Astrocyte of the cerebellum (primary cell): ENCODE measurements at regions not wholly inside any gene's neighbourhood (a gene's known extent, or its start where the extent isn't known, plus 50 kb on each side); places are given as distances from the start of the nearest gene placed in this dataset.

ENCODE experiments used
- DNase-seq: peaks from one replicate; pipeline ENCODE4 v3.0.0-alpha.2; 2011; ENCODE audit warnings: low read depth
- H3K4me3 ChIP-seq: 2 replicates; pipeline ENCODE4 v1.5.1; 2011; ENCODE audit warnings: mild to moderate bottlenecking, low read depth, low read length, moderate library complexity
- CTCF ChIP-seq: IDR thresholded peaks from 2 replicates; pipeline ENCODE4 v1.5.1; 2012; ENCODE audit warnings: low read length, low read depth, moderate library complexity, mild to moderate bottlenecking; ENCODE audit errors: missing control alignments
- in situ Hi-C: cut with HindIII; loops from 2 replicates; pipeline ENCODE4 v1.10.0; 2017; ENCODE audit warnings: low sequenced_read_pairs

- in situ Hi-C loops: no loop called here
- no peak overlapping the region for H3K4me3 ChIP-seq
- DNase-seq: no peak
- no peak for TF ChIP-seq CTCF
These were observed 152.8 kb upstream of the TLE3 start for GRCh38 chr15:70250208-70251201.

- no peak for TF ChIP-seq CTCF
- in situ Hi-C loops: no loop called here
- DNase-seq: no peak
- no peak overlapping the region for H3K4me3 ChIP-seq
These were observed 151.9 kb upstream of the TLE3 start for GRCh38 chr15:70249616-70250015.

GRCh38 chr15:70248116-70249025 is 150.7 kb upstream of the TLE3 start:
- no peak for DNase-seq
- H3K4me3 ChIP-seq: no peak overlapping the region
- TF ChIP-seq CTCF: no peak
- in situ Hi-C loops: no loop called here

GRCh38 chr15:70247281-70247680 is 149.6 kb upstream of the TLE3 start:
- no peak overlapping the region for H3K4me3 ChIP-seq
- in situ Hi-C loops: no loop called here
- no peak for DNase-seq
- no peak for TF ChIP-seq CTCF

- DNase-seq: no peak
- no peak for TF ChIP-seq CTCF
- in situ Hi-C loops: no loop called here
- H3K4me3 ChIP-seq: no peak overlapping the region
These were observed 149.0 kb upstream of the TLE3 start for GRCh38 chr15:70246623-70247220.
